ENCODE measurements at regions not wholly inside any gene's neighbourhood (a gene's known extent, or its start where the extent isn't known, plus 50 kb on each side); places are given as distances from the start of the nearest gene placed in this dataset.
"Not testable (repeated sequence)": the region's sequence is repeated elsewhere in the genome, so short reads cannot be mapped to it uniquely, and the experiment has no call there.

DNA sequence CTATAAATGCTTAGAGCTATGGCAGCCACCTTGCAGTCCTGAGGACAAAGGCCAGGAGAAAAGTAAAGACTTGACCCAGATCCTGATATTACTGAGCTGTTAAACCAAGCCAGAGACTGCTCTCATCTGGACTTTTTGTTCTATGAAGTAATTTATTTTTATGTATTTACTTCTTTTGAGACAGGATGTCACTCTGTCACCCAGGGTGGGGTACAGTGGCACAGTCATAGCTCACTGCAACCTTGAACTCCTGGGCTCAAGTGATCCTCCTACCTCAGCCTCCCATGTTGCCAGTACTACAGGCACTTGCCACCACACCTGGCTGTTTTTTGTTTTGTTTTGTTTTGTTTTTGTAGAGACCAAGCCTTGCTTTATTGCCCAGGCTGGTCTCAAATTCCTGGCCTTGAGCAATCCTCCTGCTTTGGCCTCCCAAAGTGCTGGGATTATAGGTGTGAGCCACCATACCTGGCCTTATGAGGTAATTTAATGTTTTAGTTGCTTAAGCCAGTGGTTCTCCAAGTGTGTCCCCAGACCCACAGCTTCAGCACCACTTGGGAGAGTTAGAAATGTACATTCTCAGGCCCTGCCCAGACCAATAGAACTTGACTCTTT lies 112.1 kb downstream of the COPRS start:
- DNase-seq, result no peak

DNA sequence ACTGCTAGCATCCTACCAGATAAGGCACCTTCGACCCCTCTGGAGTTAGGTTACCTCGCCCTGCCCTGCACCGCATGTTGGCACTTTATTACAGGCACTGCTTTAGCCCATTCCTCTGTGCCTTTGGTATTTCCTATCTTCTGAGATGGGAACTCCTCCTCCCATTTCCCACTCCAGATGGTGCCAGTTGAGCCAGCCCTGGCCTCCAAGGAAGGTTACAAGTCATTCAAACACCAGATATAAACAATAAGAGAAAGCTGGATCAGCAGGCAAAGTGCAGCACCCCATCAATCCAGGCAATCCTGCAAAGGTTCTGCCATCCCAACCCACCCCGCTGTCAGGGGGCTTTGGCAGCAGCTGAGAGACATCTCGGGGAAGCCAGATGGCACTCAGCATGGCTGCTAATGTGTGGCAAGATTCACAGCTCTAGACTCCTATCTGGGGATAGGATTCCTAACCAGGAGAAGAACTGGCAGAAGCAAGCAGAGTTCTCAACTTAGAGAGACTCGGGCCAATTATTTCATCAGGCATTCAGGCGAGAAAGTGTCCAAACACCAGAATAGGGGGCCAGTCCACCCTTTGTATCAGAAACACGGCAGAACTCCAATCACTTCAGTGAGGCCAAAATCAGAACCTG lies 113.0 kb downstream of the COPRS start:
- DNase-seq, result no peak

DNA sequence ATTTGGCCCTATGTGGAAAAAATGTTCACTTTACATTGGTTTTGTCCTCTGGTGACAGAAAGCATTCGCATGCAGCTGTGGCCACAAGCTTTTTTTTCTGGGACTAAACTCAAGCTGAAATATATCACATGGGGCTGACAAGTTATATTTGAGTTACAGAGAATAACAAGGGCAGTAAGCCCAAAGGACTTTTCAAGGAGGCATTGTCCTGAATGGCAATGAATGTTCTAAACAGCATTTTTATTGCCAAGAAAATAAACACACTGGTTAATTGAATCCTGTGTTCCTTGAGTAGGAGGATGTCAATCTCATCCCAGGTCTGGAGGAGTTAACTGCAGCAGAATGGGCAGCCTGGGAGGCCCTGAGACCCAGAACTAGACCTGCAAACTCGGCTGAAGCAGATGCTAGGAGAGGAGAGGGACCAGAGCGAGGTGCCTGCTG lies 114.5 kb downstream of the COPRS start:
- no peak for DNase-seq

DNA sequence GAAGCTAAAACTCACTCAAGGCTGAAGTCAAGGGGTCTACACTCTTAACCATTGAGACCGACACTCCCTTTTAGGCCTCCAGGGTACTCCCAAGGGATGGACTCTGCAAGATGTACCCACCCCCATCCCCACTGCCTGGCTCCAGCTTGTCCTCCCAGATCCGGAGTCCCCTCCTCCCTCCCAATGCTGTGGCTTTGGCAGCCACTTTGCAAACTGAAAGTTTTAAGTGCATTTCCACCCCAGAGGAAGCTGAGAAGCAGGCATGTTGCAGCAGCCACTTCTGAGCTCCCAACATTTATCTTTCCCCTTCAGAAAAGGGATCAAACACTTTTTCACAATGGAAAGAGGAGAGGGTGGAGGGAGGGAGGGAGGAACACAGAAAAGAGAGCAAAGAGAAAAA lies 115.2 kb downstream of the COPRS start:
- no peak for DNase-seq

DNA sequence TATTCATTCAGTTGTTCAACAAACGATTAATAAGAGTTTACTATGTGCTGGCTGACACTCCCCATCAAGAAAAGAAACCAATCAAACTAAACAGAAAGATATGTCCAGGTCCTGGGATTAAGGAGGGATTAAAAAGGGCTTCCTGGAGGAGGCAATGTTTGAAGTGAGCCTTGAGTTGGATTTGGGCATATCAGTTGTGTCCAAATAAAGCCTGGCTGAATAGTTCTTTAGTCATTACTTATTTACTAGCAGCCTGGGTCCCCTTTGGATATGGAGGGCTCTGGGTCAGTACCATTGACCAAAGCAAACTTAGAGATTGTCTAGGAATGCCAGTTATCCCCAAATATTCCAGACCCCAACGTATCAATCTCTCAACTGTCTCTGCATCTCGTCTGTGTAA lies 117.7 kb downstream of the COPRS start:
- DNase-seq, result no peak

DNA sequence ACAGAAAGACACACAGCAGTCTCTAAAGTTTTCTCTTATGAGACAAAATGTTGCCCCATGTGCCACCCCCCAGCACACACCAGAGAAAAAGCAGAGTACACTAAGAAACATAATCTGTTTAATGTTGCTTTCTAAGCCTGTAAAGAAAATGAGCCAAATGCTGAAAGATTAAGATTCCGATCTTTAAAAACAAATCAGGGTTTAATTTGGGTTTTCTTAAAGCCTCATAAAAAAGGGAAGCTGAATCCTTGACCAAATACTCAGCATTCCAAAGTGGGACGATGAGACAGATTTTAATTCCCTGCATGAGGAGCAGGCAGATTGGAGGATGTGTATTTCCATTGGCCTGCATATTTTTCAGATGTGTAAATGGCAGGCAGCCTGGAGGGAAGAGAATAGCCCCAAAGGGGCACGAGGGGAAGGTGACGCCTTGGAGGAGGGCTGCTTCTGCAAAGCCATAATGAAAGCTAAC lies 118.4 kb downstream of the COPRS start:
- no peak for DNase-seq

DNA sequence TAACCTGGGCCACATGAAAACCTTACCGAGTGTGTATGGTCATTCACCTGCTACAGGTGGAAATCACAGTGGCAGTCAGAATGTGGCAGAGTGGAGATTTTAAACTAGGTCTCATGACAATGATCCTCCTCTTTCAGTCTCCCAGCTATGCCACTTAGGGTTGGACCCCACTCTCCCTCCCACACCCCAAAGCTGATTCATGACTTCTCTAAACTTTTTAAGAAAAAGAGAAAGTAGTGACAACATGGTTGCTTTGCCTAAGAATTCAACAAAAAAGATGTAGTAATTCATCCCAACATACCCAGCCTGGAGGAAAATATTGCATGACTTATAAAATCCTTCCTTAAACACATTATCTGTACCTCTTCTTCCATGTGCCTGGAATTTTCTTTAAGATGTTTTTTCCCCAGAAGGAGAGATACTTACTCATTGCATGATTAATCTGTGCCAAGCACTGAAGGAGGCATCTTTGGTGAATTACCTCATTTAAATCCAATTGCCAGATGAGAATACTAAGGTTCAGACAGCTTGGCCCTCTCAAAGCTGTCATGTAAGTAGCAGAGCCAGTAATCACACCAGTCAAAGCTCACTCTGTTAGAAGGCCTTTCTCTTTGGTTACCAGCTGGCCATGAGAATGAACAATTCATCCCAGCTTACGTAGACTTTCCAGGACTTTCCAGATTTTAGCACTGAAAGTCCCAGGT lies 119.9 kb downstream of the COPRS start:
- no peak for DNase-seq

DNA sequence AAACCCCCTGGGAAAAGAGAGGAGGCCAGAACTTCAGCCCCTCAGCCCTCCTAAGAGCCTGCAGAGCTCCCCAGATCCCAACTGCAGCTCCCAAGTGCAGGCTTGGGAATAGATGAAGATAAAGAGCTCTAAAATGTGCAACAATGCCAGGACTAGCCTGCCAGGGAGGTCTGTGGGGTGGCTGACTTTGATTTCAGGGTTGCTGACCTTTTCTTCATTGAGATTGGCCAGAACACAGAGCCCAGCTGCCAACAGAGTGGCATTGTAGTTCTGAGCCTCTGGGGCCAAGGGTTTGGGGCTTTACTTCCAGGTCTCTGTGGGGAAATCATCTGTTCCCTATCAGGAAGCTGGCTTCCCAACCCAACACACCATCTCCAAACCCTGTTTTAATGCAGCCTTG lies 120.6 kb downstream of the COPRS start:
- no peak for DNase-seq

DNA sequence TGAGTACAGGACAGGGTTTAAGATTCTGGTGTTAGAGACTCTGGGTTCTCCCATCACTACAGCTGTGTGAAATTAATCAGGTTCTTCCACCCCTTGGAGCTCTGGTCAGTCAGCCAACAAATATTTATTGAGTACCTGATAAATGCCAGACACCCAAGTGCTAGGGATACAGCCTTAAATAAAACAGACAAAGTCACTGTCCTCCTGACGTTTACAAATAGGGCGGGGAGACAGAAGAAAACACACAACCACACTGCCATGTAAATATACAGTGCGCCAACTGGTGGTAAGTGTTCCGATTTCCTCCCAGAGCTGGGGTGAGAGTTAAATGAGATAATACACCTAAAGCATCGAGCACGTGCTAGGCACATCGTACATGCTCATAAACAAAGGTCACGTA lies 121.0 kb downstream of the COPRS start:
- DNase-seq, result no peak

DNA sequence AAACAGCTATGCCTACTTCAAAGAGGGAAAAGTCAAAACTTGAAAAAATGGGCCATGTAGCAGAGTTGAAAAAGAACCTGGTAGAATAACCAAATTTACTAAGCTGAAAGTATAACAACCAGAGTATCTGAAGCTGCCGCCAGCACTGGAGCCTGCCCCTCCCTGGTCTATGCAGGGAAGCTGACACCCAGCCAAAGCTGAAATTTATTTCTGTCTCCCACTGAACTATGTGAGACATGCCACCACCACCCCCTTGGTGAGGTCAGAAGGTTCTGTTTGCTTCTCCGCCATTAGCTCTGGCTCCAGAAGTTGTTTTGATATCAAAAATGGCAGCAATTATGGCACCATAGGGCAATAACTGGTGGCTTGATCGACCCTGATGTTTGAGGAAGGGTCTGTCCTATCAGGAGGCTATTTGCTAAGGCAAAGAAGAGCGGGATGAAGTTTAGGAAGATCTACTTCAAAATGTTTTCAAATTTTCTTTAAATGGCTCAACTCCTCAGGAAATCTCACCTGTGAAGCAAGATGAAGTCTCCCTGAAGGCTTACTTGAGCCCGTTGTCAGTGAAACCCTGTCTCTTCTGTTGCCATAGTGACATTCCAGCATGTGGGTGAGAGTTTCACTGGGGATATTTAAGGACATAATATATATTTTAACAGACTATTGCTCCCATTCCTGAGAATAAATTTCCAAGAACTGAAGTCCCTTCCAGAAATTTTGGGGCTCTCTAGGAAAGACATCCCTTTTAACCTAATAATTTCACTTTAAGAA lies 122.0 kb downstream of the COPRS start:
- no peak for DNase-seq

DNA sequence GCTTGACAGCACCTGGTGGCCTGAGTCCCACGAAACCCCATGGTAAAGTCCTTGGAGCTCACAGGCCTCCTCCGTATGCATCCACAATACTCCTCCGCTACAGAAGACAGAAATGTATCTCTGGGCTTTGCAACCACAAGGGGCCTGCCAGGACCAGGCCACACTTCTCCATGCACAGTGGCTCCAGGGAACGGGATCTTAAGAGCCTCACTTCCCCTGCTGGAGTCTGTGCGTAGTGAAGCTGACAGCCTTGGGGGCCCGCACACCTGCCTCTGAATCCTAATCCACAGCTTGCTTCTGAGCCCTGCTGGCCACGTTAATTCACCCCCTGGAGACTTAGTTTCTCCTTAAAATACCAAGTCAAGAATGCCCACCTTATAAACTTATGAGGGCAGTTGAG lies 125.7 kb downstream of the COPRS start:
- no peak for DNase-seq

DNA sequence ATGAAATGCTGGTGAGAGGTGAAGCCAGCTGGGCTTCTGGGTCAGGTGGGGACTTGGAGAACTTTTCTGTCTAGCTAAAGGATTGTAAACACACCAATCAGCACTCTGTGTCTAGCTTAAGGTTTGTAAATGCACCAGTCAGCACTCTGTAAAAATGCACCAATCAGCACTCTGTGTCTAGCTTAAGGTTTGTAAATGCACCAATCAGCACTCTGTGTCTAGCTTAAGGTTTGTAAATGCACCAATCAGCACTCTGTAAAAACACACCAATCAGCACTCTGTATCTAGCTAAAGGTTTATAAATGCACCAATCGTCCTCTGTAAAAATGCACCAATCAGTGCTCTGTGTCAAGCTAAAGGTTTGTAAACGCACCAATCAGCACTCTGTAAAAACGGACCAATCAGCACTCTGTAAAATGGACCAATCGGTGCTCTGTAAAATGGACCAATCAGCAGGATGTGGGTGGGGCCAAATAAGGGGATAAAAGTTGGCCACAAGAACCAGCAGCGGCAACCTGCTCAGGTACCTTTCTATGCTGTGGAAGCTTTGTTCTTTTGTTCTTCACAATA lies 127.4 kb downstream of the COPRS start:
- DNase-seq, result not testable (repeated sequence)

DNA sequence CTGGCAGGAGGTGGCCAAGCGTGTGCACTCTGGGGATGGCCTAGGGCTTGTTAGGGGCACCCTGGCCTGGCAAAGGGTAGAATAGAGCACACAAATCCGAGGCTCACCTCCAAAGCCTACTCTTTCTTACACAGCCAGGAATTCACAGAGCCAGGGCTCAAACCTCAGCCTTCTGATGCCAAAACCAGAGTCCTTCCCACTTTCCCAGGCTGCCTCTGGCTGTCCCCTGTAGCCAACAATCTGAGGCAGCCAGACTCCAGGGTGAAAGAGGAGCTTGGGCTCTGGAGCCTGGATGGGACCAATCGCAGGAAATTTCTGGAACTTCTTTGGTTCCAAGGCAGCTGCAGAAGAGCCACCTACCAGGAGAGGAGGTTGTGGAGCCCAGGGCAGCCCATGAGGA lies 127.9 kb downstream of the COPRS start:
- DNase-seq, result no peak

DNA sequence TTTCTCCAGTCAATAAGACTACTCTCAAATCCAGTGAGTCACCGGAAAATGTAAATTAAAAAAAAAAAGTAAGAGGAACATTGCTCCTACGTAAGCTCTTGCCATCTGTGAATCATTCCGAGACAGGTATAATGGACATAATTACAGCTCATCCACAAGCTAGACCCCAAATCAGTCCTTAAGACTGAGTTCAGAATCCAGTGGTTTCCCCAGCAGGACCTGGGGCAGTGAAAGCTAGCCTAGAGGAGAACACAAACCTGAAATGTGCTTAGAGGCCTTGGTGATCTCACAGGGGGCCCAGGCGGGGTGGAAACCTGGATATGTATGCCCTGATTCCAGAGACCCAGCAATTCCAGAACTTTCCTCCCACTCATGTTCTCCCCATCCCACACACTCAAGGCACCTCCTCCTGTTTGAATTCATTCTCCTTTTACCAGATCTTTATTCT lies 132.0 kb downstream of the COPRS start:
- no peak for DNase-seq

DNA sequence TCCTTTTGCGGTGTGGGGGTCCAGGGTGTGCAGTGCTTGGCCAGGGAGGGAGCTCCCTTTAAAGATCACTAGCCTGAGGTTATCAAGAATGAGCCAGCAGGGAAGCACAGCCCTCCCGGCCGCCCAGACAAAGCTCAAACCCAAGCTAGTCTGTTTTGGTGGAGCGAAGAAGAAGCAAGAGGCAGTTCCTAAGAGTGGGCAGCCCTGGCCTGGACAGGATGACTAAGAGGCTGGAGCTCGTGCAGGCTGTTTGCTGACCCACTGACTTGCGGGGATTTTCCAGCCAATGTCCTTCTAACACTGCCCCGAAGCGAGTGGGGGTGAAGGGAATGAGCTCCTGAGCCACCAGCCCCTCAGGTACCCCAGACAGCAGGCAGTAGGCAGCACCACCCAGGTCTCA lies 134.4 kb downstream of the COPRS start:
- no peak for DNase-seq

DNA sequence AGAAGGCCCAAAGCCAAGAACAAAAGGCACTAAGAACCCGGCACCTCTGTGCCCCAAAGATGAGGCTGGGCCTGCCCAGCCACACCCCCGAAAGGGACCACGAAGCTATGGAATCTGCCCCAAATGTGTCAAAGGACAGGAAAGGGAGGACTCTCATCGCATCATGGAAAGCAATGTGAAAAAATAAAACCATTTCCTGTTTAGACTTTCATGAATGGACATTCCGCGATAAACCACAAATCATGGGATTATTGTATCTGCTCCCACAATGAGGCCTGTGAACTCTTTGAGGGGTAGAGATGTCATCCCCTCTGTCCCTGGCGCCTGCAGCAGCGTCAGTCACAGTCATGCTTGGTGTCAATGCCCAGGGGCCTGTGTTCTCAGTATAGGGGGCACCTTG lies 135.0 kb downstream of the COPRS start:
- no peak for DNase-seq

DNA sequence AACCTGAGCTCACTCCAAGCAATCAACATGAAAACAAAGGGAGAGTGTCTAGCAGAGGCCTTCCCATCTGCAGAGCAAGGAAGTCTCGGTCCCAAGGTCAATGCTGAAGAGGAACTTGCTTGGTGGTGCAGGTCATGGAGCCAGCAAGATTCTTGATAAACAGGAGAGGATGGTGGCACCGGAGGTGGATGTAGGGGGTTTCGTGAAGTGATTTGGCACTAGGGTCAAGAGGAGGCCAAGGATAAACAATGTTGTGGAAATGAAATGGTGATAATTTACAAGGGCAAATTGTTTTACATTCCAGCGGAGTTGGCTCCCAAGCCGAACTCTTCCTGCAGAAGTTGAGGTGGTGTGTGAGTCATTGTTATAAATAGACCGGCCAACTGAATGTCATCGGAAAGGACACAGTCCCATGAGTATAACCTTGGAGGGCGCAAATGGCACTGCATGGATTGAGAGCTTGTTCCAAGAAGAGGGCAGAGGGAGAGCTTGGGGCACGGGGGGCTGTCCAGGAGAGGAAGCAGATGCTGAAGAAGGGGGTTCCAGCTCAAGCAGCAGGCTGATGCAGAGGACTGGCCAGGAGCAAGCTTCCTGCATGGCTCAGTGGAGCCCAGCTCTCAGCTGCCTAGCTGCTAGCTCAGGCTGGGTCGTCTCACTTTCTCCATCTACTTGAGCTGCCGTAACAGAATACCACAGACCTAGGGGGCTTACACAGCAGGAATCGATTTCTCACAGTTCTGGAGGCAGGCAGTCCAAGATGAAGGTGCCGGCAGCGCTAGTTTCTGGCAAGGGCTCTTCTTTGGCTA lies 136.6 kb downstream of the COPRS start:
- DNase-seq, result no peak

DNA sequence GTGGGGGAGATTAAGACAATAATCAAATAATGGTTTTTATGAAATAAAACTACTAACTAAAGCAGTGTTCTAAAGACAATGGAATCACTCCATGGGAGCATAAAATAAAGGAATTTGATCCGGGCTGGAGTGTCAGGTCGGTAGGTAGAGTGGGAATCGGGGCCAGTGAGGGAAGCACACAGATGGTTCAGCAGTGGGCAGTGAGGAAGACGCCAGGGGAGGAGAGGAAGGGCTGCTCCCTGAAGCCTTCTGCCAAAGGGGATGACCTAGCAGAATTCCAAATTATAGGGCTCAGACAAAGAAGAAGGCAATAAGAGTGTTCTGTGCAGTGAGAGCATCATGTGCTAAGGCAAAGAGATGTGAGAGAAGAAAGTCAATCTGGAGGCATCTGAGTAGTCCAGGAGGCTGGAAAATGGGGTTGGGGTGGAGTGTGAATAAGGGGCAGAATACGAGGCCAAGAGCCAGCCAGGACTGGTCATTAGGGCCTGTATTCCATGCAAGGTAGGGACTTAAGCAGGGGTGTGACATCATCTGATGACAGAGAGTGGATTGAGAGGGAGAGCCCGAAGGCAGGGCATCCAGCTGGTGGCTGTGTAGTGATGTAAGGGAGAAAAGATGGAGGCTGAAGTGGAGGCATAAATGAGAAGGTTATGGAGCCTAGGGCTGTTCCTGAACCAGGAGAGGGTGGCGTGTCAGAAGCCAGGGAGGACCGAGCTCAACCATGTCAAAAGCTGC lies 137.6 kb downstream of the COPRS start:
- DNase-seq, result no peak

DNA sequence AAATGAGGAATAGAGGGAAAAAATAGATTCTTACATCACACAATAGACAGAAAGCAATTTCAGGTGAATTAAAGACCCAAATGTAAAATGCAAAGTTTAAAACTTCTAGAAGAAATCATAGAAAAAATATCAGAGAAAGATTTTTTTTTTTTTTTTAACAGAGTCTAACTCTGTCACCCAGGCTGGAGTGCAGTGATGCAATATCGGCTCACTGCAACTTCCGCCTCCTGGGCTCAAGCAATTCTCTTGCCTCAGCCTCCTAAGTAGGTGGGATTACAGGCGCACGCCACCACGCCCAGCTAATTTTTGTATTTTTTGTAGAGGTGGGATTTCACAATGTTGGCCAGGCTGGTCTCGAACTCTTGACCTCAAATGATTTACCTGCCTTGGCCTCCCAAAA lies 141.8 kb downstream of the COPRS start:
- not testable (repeated sequence) for DNase-seq

DNA sequence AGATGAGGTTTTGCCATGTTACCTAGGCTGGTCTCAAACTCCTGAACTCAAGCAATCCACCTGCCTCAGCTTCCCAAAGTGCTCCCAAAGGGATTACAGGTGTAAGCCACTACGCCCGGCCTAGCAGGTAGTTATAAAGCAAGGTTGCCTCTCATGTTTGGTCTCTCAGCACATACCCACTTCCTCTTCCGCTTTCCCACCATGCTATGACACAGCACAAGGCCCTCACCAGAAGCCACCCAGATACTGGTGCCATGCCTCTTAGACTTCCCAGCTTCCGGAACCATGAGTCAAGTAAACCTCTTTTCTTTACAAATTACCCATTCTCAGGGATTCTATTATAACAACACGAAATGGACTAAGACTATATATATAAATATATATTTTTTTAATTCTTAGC lies 143.6 kb downstream of the COPRS start:
- no peak for DNase-seq

DNA sequence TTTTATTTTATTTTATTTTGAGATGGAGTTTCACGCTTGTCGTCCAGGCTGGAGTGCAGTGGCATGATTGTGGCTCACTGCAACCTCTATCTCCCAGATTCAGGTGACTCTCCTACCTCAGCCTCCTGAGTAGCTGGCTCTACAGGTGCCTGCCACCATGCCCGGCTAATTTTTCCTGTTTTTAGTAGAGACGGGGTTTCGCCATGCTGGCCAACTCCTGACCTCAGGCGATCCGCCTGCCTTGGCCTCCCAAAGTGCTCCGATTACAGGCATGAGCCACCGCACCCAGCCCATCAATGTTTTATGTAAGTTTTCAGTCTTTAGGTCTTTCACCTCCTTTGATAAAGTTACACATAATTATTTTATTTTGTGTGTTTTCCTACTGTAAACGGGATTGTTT lies 154.6 kb downstream of the COPRS start:
- no peak for DNase-seq

DNA sequence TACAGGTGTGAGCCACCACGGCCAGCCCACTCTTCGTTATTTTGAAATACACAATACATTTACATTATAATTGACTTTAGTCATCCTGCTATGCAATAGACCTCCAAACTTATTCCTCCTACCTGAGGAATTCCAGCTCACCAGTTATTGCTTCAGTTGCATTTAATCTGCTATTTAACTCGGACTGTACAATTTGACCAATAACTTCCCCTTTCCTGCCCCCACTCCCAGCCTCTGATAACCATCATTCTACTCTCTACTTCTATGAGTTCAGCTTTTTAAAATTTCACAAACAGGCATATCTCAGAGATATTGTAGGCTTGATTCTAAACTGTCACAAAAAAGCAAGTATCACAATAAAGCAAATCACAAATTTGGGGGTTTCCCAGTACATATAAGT lies 157.0 kb downstream of the COPRS start:
- DNase-seq, result no peak

Measured in GF-D8 (cell line).